IPS-20b (cell line): ENCODE measurements at regions not wholly inside any gene's neighbourhood (a gene's known extent, or its start where the extent isn't known, plus 50 kb on each side); places are given as distances from the start of the nearest gene placed in this dataset.

Experiments used
- H3K27ac ChIP-seq: one replicate; pipeline ENCODE4 v1.5.1; 2013; ENCODE audit warnings: low read length
- H3K27me3 ChIP-seq: 2 replicates; pipeline ENCODE4 v1.6.1; 2013; ENCODE audit warnings: mild to moderate bottlenecking, low read length, inconsistent platforms; ENCODE audit not compliant: insufficient read depth
- H3K36me3 ChIP-seq: 2 replicates; pipeline ENCODE4 v1.6.1; 2013; ENCODE audit warnings: low read depth, mild to moderate bottlenecking, inconsistent platforms, low read length, moderate library complexity; ENCODE audit not compliant: insufficient read depth
- H3K4me1 ChIP-seq: 2 replicates; pipeline ENCODE4 v1.6.1; 2013; ENCODE audit warnings: mild to moderate bottlenecking, control low read depth, inconsistent platforms, low read length, moderate library complexity; ENCODE audit not compliant: insufficient read depth
- H3K4me3 ChIP-seq: 2 replicates; pipeline ENCODE4 v1.5.1; 2013; ENCODE audit warnings: mild to moderate bottlenecking, low read length, inconsistent platforms
- H3K9ac ChIP-seq: 2 replicates; pipeline ENCODE4 v1.6.1; 2013; ENCODE audit warnings: low read depth, mild to moderate bottlenecking, inconsistent platforms, low read length, moderate library complexity
- H3K9me3 ChIP-seq: 2 replicates; pipeline ENCODE4 v1.6.1; 2013; ENCODE audit warnings: mild to moderate bottlenecking, low read depth, low read length, inconsistent platforms; ENCODE audit not compliant: insufficient read depth

GRCh38 chr6:12560315-12560714, 156.3 kb upstream of the PHACTR1 start:
- Histone ChIP-seq H3K36me3 (no peaks in the 10 kb centered on the region), H3K4me1 (no peaks in the 10 kb centered on the region), H3K27me3 (no peaks in the 10 kb centered on the region), H3K4me3 (no peak overlapping the region), H3K9me3 (peaks cover 4% of the 10 kb centered on the region; the same call in 1 of the 2 replicates), H3K9ac (no peak overlapping the region), H3K27ac (no peak overlapping the region)

DNA sequence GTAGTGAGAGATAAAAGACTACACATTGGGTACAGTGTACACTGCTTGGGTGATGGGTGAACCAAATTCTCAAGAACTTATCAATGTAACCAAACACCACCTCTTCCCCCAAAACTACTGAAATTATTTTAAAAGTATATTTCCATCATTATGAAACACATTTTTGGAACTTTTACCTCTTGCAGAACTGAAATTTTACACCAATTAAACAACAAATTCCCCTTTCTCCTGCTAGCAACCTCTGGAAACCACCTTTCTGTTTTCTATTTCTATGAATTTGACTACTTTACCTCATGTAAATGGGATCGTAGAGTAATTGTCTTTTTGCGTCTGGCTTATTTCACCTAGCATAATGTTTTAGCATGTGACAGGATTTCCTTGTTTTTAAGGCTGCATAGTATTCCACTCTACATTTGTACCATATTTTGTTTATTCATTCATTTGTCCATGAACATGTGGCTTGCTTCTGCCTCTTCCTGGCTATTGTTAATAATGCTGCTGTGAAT, 149.9 kb upstream of the PHACTR1 start:
- Histone ChIP-seq H3K4me3 (no peak overlapping the region), H3K27me3 (no peaks in the 10 kb centered on the region), H3K36me3 (no peaks in the 10 kb centered on the region), H3K4me1 (0 out of 2 replicates have a peak, but pooled peaks cover 4% of the 10 kb centered on the region), H3K27ac (no peak overlapping the region), H3K9ac (no peak overlapping the region), H3K9me3 (no peaks in the 10 kb centered on the region)

DNA sequence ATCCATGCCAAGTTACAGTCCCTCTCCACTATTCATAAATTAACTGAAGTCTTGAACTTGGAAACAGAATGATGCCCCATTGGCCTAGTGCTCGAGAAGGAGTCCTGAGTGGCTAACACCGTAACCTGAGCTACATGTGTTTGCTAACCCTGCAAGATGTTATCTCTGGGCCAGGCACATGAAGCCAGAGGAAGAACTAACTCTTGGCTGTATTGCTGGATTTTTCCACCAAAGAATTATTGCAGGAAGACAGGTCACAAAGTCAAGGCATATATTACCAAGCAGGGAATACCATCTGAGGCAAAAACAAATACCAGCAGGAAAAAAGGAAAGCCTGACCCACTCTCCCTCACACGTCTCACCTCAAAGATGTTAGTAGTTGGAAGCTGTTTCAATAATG, 148.9 kb upstream of the PHACTR1 start:
- Histone ChIP-seq H3K9me3 (no peaks in the 10 kb centered on the region), H3K4me1 (0 out of 2 replicates have a peak, but pooled peaks cover 4% of the 10 kb centered on the region), H3K27me3 (no peaks in the 10 kb centered on the region), H3K4me3 (no peak overlapping the region), H3K27ac (no peak overlapping the region), H3K36me3 (no peaks in the 10 kb centered on the region), H3K9ac (no peak overlapping the region)

DNA sequence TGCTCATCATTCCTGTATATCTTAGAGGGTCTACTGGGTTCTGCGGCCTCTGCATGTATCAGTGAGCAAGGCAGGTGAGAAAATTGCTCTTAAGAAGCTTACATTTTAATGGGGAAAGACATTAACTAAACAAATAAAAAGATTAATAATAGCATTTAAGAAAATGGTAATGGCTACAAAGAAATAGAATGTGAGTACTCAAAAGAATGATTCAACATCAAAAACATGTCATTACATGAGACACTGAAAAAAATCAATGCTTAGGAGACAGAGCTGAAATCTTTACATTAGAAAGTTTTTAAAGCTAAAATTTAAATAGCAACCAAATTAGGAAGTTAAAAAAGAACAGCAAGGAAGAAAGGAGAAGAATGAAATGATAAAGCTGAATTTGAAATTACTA, 146.9 kb upstream of the PHACTR1 start:
- Histone ChIP-seq H3K27me3 (no peaks in the 10 kb centered on the region), H3K36me3 (no peaks in the 10 kb centered on the region), H3K4me1 (peaks cover 12% of the 10 kb centered on the region), H3K9me3 (no peaks in the 10 kb centered on the region), H3K4me3 (no peak overlapping the region), H3K27ac (no peak overlapping the region), H3K9ac (no peak overlapping the region)

- no peak overlapping the region for H3K9ac ChIP-seq
- H3K4me1 ChIP-seq = peaks cover 12% of the 10 kb centered on the region
- no peak overlapping the region for H3K4me3 ChIP-seq
- H3K27ac ChIP-seq = no peak overlapping the region
- no peaks in the 10 kb centered on the region for H3K36me3 ChIP-seq
- H3K27me3 ChIP-seq = no peaks in the 10 kb centered on the region
- no peaks in the 10 kb centered on the region for H3K9me3 ChIP-seq
Measured at GRCh38 chr6:12570461-12571030, 146.0 kb upstream of the PHACTR1 start.

DNA sequence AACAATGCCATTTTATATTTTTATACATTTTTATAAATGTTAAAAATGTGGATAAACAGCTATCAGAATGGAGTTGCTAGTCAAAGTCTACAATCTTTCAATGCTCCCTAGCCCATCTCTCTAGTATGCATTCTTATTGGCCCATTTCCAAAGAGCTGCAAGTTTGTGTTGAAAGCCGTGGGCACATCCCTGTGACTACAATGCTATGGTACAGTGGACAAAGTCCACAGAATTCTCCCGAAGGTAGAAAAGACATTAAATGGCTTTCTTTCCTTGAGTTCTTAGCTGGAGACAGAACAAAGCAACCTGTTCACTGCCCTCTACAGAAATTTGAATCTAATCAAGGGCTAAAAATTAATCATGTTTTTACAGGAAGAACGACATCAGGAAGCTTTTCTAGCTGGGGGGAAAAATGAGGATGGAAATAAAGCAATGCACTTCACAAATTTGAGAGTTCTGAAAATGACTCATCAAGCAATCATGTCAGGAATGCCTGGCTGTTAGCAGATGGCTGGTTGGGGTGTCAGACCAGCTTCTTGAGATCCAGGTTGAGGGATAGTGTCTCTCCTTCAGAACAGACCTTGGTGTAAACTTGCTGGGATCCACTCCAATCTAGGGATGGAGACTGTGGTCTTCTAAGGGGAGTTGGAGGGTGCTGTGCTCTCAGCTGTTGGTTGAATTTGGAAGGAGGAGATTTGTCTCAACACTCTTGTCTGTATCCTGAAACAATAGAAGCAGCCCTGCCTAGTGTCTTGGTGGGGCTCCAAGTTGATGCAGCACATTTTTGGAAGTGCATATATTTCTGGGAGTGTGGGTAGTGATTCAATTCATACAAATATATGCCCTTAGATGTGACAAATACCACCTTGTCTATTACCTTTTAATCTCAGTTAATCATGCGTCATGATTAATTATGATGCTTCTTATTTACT, 143.4 kb upstream of the PHACTR1 start:
- Histone ChIP-seq H3K4me1 (peaks cover 12% of the 10 kb centered on the region), H3K9me3 (no peaks in the 10 kb centered on the region), H3K4me3 (no peak overlapping the region), H3K27me3 (no peaks in the 10 kb centered on the region), H3K9ac (no peak overlapping the region), H3K27ac (no peak overlapping the region), H3K36me3 (no peaks in the 10 kb centered on the region)

GRCh38 chr6:12575961-12576360, 140.6 kb upstream of the PHACTR1 start:
- H3K4me1 ChIP-seq = peaks cover 8% of the 10 kb centered on the region
- no peaks in the 10 kb centered on the region for H3K27me3 ChIP-seq
- no peaks in the 10 kb centered on the region for H3K36me3 ChIP-seq
- no peaks in the 10 kb centered on the region for H3K9me3 ChIP-seq
- H3K27ac ChIP-seq = no peak overlapping the region
- no peak overlapping the region for H3K4me3 ChIP-seq
- H3K9ac ChIP-seq = no peak overlapping the region

GRCh38 chr6:12576389-12576788, 140.2 kb upstream of the PHACTR1 start:
- no peak overlapping the region for H3K9ac ChIP-seq
- H3K27me3 ChIP-seq = no peaks in the 10 kb centered on the region
- H3K9me3 ChIP-seq = no peaks in the 10 kb centered on the region
- H3K4me3 ChIP-seq = no peak overlapping the region
- H3K4me1 ChIP-seq = peaks cover 8% of the 10 kb centered on the region
- no peak overlapping the region for H3K27ac ChIP-seq
- H3K36me3 ChIP-seq = no peaks in the 10 kb centered on the region

DNA sequence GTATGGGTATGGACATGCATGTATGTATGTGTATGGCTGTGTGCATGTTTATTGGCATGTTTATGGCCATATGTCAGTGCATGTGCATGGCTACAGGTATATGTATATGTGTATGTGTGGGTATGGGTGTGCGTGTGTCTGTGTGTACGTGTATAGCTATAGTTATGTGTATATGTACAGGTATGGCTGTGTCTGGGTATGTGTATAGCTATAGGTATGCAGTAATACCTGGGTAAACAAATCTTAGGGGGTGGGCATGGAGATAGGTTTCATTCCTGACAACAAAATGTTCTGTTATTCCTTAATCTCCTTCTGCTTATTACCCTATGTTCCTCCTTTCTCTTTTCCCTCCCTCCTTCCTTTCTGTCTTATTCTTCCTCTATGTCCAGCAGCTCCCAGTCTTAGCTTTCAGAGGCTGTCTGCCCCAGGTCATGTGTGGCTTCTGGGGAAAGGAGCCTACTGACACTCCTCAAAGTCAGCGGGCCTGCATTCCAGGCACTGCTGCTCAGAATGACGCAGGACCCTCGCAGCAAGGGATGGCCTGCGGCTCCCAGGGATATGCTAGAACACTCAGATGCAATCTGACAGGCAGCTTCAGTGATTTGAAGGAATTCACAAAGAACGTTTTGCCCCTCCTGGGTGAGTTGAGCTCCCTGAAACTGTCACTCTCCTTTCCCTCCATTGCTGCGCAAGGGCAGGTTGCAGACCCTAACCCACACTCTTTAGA, 139.3 kb upstream of the PHACTR1 start:
- no peak overlapping the region for H3K27ac ChIP-seq
- no peak overlapping the region for H3K4me3 ChIP-seq
- no peaks in the 10 kb centered on the region for H3K9me3 ChIP-seq
- H3K36me3 ChIP-seq = no peaks in the 10 kb centered on the region
- H3K9ac ChIP-seq = no peak overlapping the region
- H3K4me1 ChIP-seq = peaks cover 8% of the 10 kb centered on the region
- H3K27me3 ChIP-seq = no peaks in the 10 kb centered on the region

DNA sequence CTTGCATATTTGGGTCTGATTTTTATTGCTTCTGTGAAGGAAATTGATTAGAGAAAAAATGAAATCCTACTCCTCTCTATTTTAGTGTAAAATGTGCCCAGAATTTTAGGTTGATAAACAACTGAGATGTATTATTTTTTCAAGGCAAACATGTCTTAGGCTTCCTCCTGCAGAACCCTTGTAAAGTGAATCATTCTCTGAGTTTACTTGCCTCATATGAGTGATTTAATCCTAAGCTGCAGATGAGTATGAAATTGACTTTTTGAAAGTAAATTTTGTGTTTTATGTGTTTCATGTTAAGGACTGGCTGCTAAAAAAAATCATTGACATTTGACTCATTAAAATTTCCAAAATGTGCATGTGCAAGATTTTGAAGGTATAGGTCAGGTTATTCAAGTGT, 138.5 kb upstream of the PHACTR1 start:
- no peaks in the 10 kb centered on the region for H3K27me3 ChIP-seq
- H3K9me3 ChIP-seq = no peaks in the 10 kb centered on the region
- no peak overlapping the region for H3K27ac ChIP-seq
- no peak overlapping the region for H3K9ac ChIP-seq
- no peak overlapping the region for H3K4me3 ChIP-seq
- peaks cover 4% of the 10 kb centered on the region for H3K4me1 ChIP-seq
- H3K36me3 ChIP-seq = no peaks in the 10 kb centered on the region

- no peaks in the 10 kb centered on the region for H3K9me3 ChIP-seq
- no peak overlapping the region for H3K4me3 ChIP-seq
- H3K36me3 ChIP-seq = no peaks in the 10 kb centered on the region
- no peak overlapping the region for H3K9ac ChIP-seq
- H3K4me1 ChIP-seq = no peaks in the 10 kb centered on the region
- no peak overlapping the region for H3K27ac ChIP-seq
- no peaks in the 10 kb centered on the region for H3K27me3 ChIP-seq
Measured at GRCh38 chr6:12578751-12579150, 137.8 kb upstream of the PHACTR1 start.
